Naive thymus-derived CD4-positive, alpha-beta T cell (primary cell): ENCODE measurements at regions not wholly inside any gene's neighbourhood (a gene's known extent, or its start where the extent isn't known, plus 50 kb on each side); places are given as distances from the start of the nearest gene placed in this dataset.

Experiments used
- ATAC-seq: fragments of 150-1000 bp; cut with Tn5 transposase; 2 replicates; pipeline ENCODE4 v1.10.0; 2021; ENCODE audit warnings: mild to moderate bottlenecking, moderate library complexity
- CTCF ChIA-PET: fragments of 350-600 bp; sonication (Branson Sonifier 250); formaldehyde crosslinking; loops from one replicate; lab custom pipeline; 2021; ENCODE audit warnings: antibody characterized with exemption; lab: Charles Lee
- POLR2A ChIA-PET: fragments of 350-600 bp; sonication (Branson Sonifier 250); formaldehyde crosslinking; loops from one replicate; lab custom pipeline; 2021; ENCODE audit warnings: antibody characterized with exemption, inconsistent platforms; lab: Charles Lee
- DNase-seq, 9 donors: peaks; one replicate each; pipeline versions ENCODE4 v3.0.0 to v3.0.0-alpha.2; 2020 to 2022; ENCODE audit warnings: mixed read lengths in 1 of 9
- H3K27ac ChIP-seq: one replicate; pipeline ENCODE4 v1.7.0; 2013; ENCODE audit warnings: mild to moderate bottlenecking, low read depth, low read length, moderate library complexity
- H3K27me3 ChIP-seq, 2 donors: one replicate each; pipeline ENCODE4 v1.7.0; 2013; ENCODE audit warnings: low read length in 2 of 2, mild to moderate bottlenecking in 2 of 2, moderate library complexity in 2 of 2; ENCODE audit not compliant: control insufficient read depth in 2 of 2, insufficient read depth in 2 of 2
- H3K36me3 ChIP-seq, 3 experiments: 1 replicate in 2 of 3; 2 replicates in 1 of 3; pipeline ENCODE4 v1.7.0; 2013; ENCODE audit warnings: low read length in 3 of 3, mild to moderate bottlenecking in 3 of 3, moderate library complexity in 1 of 3; ENCODE audit not compliant: insufficient read depth in 3 of 3, control insufficient read depth in 2 of 3
- H3K4me1 ChIP-seq, 2 donors: one replicate each; pipeline ENCODE4 v1.7.0; 2013; ENCODE audit warnings: low read length in 2 of 2, mild to moderate bottlenecking in 2 of 2, moderate library complexity in 1 of 2; ENCODE audit not compliant: control insufficient read depth in 2 of 2, insufficient read depth in 2 of 2
- H3K4me3 ChIP-seq: 2 replicates; pipeline ENCODE4 v1.7.0; 2013; ENCODE audit warnings: mild to moderate bottlenecking, low read length
- H3K9me3 ChIP-seq, 3 experiments: 1 replicate in 2 of 3; 2 replicates in 1 of 3; pipeline ENCODE4 v1.7.0; 2013; ENCODE audit warnings: low read length in 3 of 3; ENCODE audit not compliant: control insufficient read depth in 2 of 3
- H3K27ac Mint-ChIP-seq, 9 donors: one replicate each; pipeline ENCODE4 v1.8.0; 2020 to 2022; ENCODE audit warnings: mixed read lengths in 9 of 9, mild to moderate bottlenecking in 8 of 9, moderate library complexity in 5 of 9, inconsistent platforms in 2 of 9
- H3K27me3 Mint-ChIP-seq, 5 donors: one replicate each; pipeline ENCODE4 v1.8.0; 2021 to 2022; ENCODE audit warnings: mixed read lengths in 5 of 5, mild to moderate bottlenecking in 1 of 5
- H3K36me3 Mint-ChIP-seq, 5 donors: one replicate each; pipeline ENCODE4 v1.8.0; 2020 to 2022; ENCODE audit warnings: mixed read lengths in 5 of 5, mild to moderate bottlenecking in 3 of 5, inconsistent platforms in 1 of 5
- H3K4me1 Mint-ChIP-seq, 7 donors: one replicate each; pipeline ENCODE4 v1.8.0; 2020 to 2022; ENCODE audit warnings: mixed read lengths in 7 of 7, mild to moderate bottlenecking in 3 of 7, inconsistent platforms in 1 of 7
- H3K4me3 Mint-ChIP-seq, 10 donors: one replicate each; pipeline ENCODE4 v1.8.0; 2020 to 2022; ENCODE audit warnings: mild to moderate bottlenecking in 10 of 10, mixed read lengths in 10 of 10, moderate library complexity in 6 of 10, inconsistent platforms in 2 of 10
- H3K9me3 Mint-ChIP-seq, 11 donors: one replicate each; pipeline ENCODE4 v1.8.0; 2020 to 2022; ENCODE audit warnings: mixed read lengths in 11 of 11, mild to moderate bottlenecking in 4 of 11, inconsistent platforms in 1 of 11, moderate library complexity in 1 of 11
- intact Hi-C, 2 donors: fragments of 100-400 bp; cut with micrococcal nuclease; formaldehyde crosslinking; loops; one replicate each; pipeline ENCODE4 v1.15.1; 2023

- DNase-seq = no peak
These were observed 159.3 kb upstream of the SERPINE2 start for GRCh38 chr2:224198436-224198835.

GRCh38 chr2:224196810-224197209, 157.7 kb upstream of the SERPINE2 start:
- Histone ChIP-seq H3K4me1 (no peaks in the 10 kb centered on the region), H3K9me3 (no peaks in the 10 kb centered on the region), H3K27ac (no peak overlapping the region), H3K4me3 (no peak overlapping the region), H3K27me3 (no peaks in the 10 kb centered on the region), H3K36me3 (no peaks in the 10 kb centered on the region)
- peaks cover 0 to 9% (median 5%) of the 10 kb centered on the region in 11 donors for H3K9me3 Mint-ChIP-seq
- ATAC-seq = no peak
- H3K27me3 Mint-ChIP-seq = peaks cover 0 to 23% (median 17%) of the 10 kb centered on the region in 5 donors
- peaks cover 0 to 3% (median 0%) of the 10 kb centered on the region in 5 donors for H3K36me3 Mint-ChIP-seq
- ChIA-PET CTCF (no interaction called here), POLR2A (no interaction called here)
- DNase-seq = no peak
- H3K4me1 Mint-ChIP-seq = no peaks in the 10 kb centered on the region
- intact Hi-C loops = no loop called here
- H3K4me3 Mint-ChIP-seq = no peak overlapping the region
- no peak overlapping the region for H3K27ac Mint-ChIP-seq

More at GRCh38 chr2:224198436-224198835, 159.3 kb upstream of the SERPINE2 start:
- Histone ChIP-seq H3K4me1 (no peaks in the 10 kb centered on the region), H3K36me3 (no peaks in the 10 kb centered on the region), H3K27ac (no peak overlapping the region), H3K4me3 (no peak overlapping the region), H3K27me3 (no peaks in the 10 kb centered on the region), H3K9me3 (no peaks in the 10 kb centered on the region)
- intact Hi-C loops = no loop called here
- POLR2A ChIA-PET = no interaction called here
- CTCF ChIA-PET = no interaction called here
- Mint-ChIP-seq H3K4me1 (no peaks in the 10 kb centered on the region), H3K27ac (no peak overlapping the region), H3K36me3 (no peaks in the 10 kb centered on the region), H3K27me3 (peaks cover 0 to 27% (median 18%) of the 10 kb centered on the region in 5 donors), H3K9me3 (peaks cover 0 to 8% (median 4%) of the 10 kb centered on the region in 11 donors), H3K4me3 (no peak overlapping the region)
- ATAC-seq = no peak

GRCh38 chr2:224195925-224196571, 157.0 kb upstream of the SERPINE2 start:
- Histone ChIP-seq H3K27ac (no peak overlapping the region), H3K9me3 (no peaks in the 10 kb centered on the region), H3K4me1 (no peaks in the 10 kb centered on the region), H3K36me3 (no peaks in the 10 kb centered on the region), H3K4me3 (no peak overlapping the region), H3K27me3 (no peaks in the 10 kb centered on the region)
- intact Hi-C loops = no loop called here
- no peak overlapping the region for H3K4me3 Mint-ChIP-seq
- peaks cover 0 to 23% (median 13%) of the 10 kb centered on the region in 5 donors for H3K27me3 Mint-ChIP-seq
- ChIA-PET CTCF (no interaction called here), POLR2A (no interaction called here)
- no peak overlapping the region for H3K27ac Mint-ChIP-seq
- H3K36me3 Mint-ChIP-seq = peaks cover 0 to 3% (median 0%) of the 10 kb centered on the region in 5 donors
- no peaks in the 10 kb centered on the region for H3K4me1 Mint-ChIP-seq
- ATAC-seq (no peak), DNase-seq (no peak)
- peaks cover 0 to 9% (median 5%) of the 10 kb centered on the region in 11 donors for H3K9me3 Mint-ChIP-seq

GRCh38 chr2:224194161-224194560, 155.1 kb upstream of the SERPINE2 start:
- DNase-seq (no peak), ATAC-seq (no peak)
- no peaks in the 10 kb centered on the region for H3K27me3 ChIP-seq
- H3K27ac Mint-ChIP-seq = no peak overlapping the region
- H3K27ac ChIP-seq = no peak overlapping the region
- H3K36me3 ChIP-seq = no peaks in the 10 kb centered on the region
- intact Hi-C loops = no loop called here
- H3K4me3 Mint-ChIP-seq = no peak overlapping the region
- peaks cover 0 to 3% (median 0%) of the 10 kb centered on the region in 5 donors for H3K36me3 Mint-ChIP-seq
- peaks cover 0 to 22% (median 13%) of the 10 kb centered on the region in 5 donors for H3K27me3 Mint-ChIP-seq
- H3K9me3 Mint-ChIP-seq = peaks cover 0 to 9% (median 5%) of the 10 kb centered on the region in 11 donors
- H3K4me3 ChIP-seq = no peak overlapping the region
- no peaks in the 10 kb centered on the region for H3K4me1 Mint-ChIP-seq
- POLR2A ChIA-PET = no interaction called here
- CTCF ChIA-PET = no interaction called here
- H3K9me3 ChIP-seq = no peaks in the 10 kb centered on the region
- no peaks in the 10 kb centered on the region for H3K4me1 ChIP-seq

- Mint-ChIP-seq H3K27ac (no peak overlapping the region), H3K36me3 (peaks cover 0 to 8% (median 0%) of the 10 kb centered on the region in 5 donors), H3K27me3 (peaks cover 0 to 23% (median 15%) of the 10 kb centered on the region in 5 donors), H3K4me1 (no peaks in the 10 kb centered on the region), H3K9me3 (peaks cover 0 to 16% (median 8%) of the 10 kb centered on the region in 11 donors), H3K4me3 (no peak overlapping the region)
- no peaks in the 10 kb centered on the region for H3K36me3 ChIP-seq
- ChIA-PET CTCF (no interaction called here), POLR2A (no interaction called here)
- H3K4me1 ChIP-seq = no peaks in the 10 kb centered on the region
- ATAC-seq (no peak), DNase-seq (no peak)
- intact Hi-C loops = no loop called here
- no peak overlapping the region for H3K4me3 ChIP-seq
- H3K27me3 ChIP-seq = no peaks in the 10 kb centered on the region
- no peaks in the 10 kb centered on the region for H3K9me3 ChIP-seq
- no peak overlapping the region for H3K27ac ChIP-seq
These were observed 152.4 kb upstream of the SERPINE2 start for GRCh38 chr2:224191465-224191864.

- Mint-ChIP-seq H3K4me1 (no peaks in the 10 kb centered on the region), H3K9me3 (peaks cover 0 to 16% (median 10%) of the 10 kb centered on the region in 11 donors), H3K27me3 (peaks cover 0 to 23% (median 15%) of the 10 kb centered on the region in 5 donors), H3K36me3 (peaks cover 0 to 8% (median 0%) of the 10 kb centered on the region in 5 donors), H3K27ac (no peak overlapping the region), H3K4me3 (no peak overlapping the region)
- POLR2A ChIA-PET = no interaction called here
- no peak overlapping the region for H3K27ac ChIP-seq
- CTCF ChIA-PET = no interaction called here
- H3K27me3 ChIP-seq = no peaks in the 10 kb centered on the region
- ATAC-seq (no peak), DNase-seq (no peak)
- no peaks in the 10 kb centered on the region for H3K9me3 ChIP-seq
- H3K4me1 ChIP-seq = no peaks in the 10 kb centered on the region
- no peaks in the 10 kb centered on the region for H3K36me3 ChIP-seq
- no peak overlapping the region for H3K4me3 ChIP-seq
- intact Hi-C loops = no loop called here
These were observed 151.8 kb upstream of the SERPINE2 start for GRCh38 chr2:224190936-224191270.
